SK-N-SH (cell line): ENCODE measurements at regions not wholly inside any gene's neighbourhood (a gene's known extent, or its start where the extent isn't known, plus 50 kb on each side); places are given as distances from the start of the nearest gene placed in this dataset.
"Not testable (repeated sequence)": the region's sequence is repeated elsewhere in the genome, so short reads cannot be mapped to it uniquely, and the experiment has no call there.

Experiments
- CTCF ChIA-PET: fragments of 300-600, 350-600 bp; formaldehyde crosslinking; extraction: SDS; loops from one replicate; lab custom pipeline; 2021; lab: Yijun Ruan, JAX
- POLR2A ChIA-PET: fragments of 350-600 bp; sonication (Branson Sonifier 250); formaldehyde crosslinking; extraction: SDS; loops from one replicate; lab custom pipeline; 2020; ENCODE audit warnings: antibody characterized with exemption, inconsistent platforms; lab: Yijun Ruan, JAX
- DNase-seq: peaks from one replicate; pipeline ENCODE4 v3.0.0; 2012
- H2AFZ ChIP-seq: fragments of 200-600 bp; sonication (generic); 2 replicates; pipeline ENCODE4 v1.8.1; 2016; ENCODE audit warnings: antibody characterized with exemption, mild to moderate bottlenecking, low read depth
- H3F3A ChIP-seq: fragments of 200-600 bp; sonication (generic); replicated peaks from 2 replicates; pipeline ENCODE3; 2016; ENCODE audit warnings: antibody characterized with exemption, mild to moderate bottlenecking; ENCODE audit not compliant: insufficient read depth
- H3K27ac ChIP-seq, 2 experiments: fragments of 200-500 bp in 1 of 2; fragments of 200-600 bp in 1 of 2; sonication (Bioruptor generic) in 1 of 2; sonication (generic), shearing (Covaris generic) in 1 of 2; 2 replicates each; pipeline versions ENCODE4 v1.5.1 to v1.6.1; 2014 to 2016; ENCODE audit warnings: low read depth in 2 of 2, inconsistent platforms in 1 of 2, low read length in 1 of 2, mild to moderate bottlenecking in 1 of 2, mixed read lengths in 1 of 2
- H3K27me3 ChIP-seq: fragments of 200-600 bp; sonication (generic), shearing (Covaris generic); 2 replicates; pipeline ENCODE4 v1.6.1; 2016; ENCODE audit warnings: mixed run types; ENCODE audit not compliant: insufficient read depth
- H3K36me3 ChIP-seq, 2 experiments: fragments of 200-500 bp in 1 of 2; fragments of 200-600 bp in 1 of 2; sonication (Bioruptor generic) in 1 of 2; sonication (generic) in 1 of 2; replicated peaks in 1 of 2; 2 replicates each; pipeline versions ENCODE3 to v1.5.1; 2014 to 2016; ENCODE audit warnings: low read length in 1 of 2, mild to moderate bottlenecking in 1 of 2; ENCODE audit not compliant: insufficient read depth in 2 of 2, control insufficient read depth in 1 of 2
- H3K4me1 ChIP-seq, 2 experiments: fragments of 200-500 bp in 1 of 2; fragments of 200-600 bp in 1 of 2; sonication (Bioruptor generic) in 1 of 2; sonication (generic), shearing (Covaris generic) in 1 of 2; 2 replicates each; pipeline versions ENCODE4 v1.5.1 to v1.6.1; 2014 to 2016; ENCODE audit warnings: low read depth in 1 of 2, low read length in 1 of 2, mixed run types in 1 of 2; ENCODE audit not compliant: insufficient read depth in 2 of 2, control insufficient read depth in 1 of 2
- H3K4me2 ChIP-seq: fragments of 200-600 bp; sonication (generic), shearing (Covaris generic); 2 replicates; pipeline ENCODE4 v1.6.1; 2017; ENCODE audit warnings: mixed run types
- H3K4me3 ChIP-seq, 2 experiments: fragments of 200-500 bp in 1 of 2; fragments of 200-600 bp in 1 of 2; sonication (Bioruptor generic) in 1 of 2; sonication (generic), shearing (Covaris generic) in 1 of 2; 2 replicates each; pipeline versions ENCODE4 v1.5.1 to v1.8.1; 2014 to 2016; ENCODE audit warnings: low read depth in 2 of 2, inconsistent platforms in 1 of 2, low read length in 1 of 2, mild to moderate bottlenecking in 1 of 2, mixed read lengths in 1 of 2, moderate library complexity in 1 of 2
- H3K79me2 ChIP-seq: fragments of 200-600 bp; sonication (generic); 2 replicates; pipeline ENCODE4 v1.8.1; 2017; ENCODE audit warnings: mild to moderate bottlenecking; ENCODE audit not compliant: insufficient read depth
- H3K9ac ChIP-seq: fragments of 200-600 bp; sonication (generic); 2 replicates; pipeline ENCODE4 v1.6.1; 2017; ENCODE audit warnings: mixed run types
- H3K9me2 ChIP-seq: fragments of 200-600 bp; sonication (generic); 2 replicates; pipeline ENCODE4 v1.6.1; 2017; ENCODE audit warnings: mixed run types
- H3K9me3 ChIP-seq: fragments of 200-600 bp; sonication (generic); 2 replicates; pipeline ENCODE4 v1.6.1; 2017; ENCODE audit warnings: mixed run types, mild to moderate bottlenecking, moderate library complexity
- H4K20me1 ChIP-seq: fragments of 200-600 bp; sonication (generic); 2 replicates; pipeline ENCODE4 v1.6.1; 2017; ENCODE audit warnings: mild to moderate bottlenecking, mixed run types; ENCODE audit not compliant: insufficient read depth
- ELF1 ChIP-seq: IDR thresholded peaks from 2 replicates; pipeline ENCODE4 v1.4.0; 2012
- EP300 ChIP-seq, 2 experiments: IDR thresholded peaks; 2 replicates each; pipeline versions ENCODE4 v1.4.0 to v1.6.1; 2012; ENCODE audit warnings: borderline replicate concordance in 1 of 2, low read depth in 1 of 2, low read length in 1 of 2
- GATA2 ChIP-seq: sonication (generic); formaldehyde crosslinking; IDR thresholded peaks from 2 replicates; pipeline ENCODE4 v1.5.0; 2020; ENCODE audit warnings: mild to moderate bottlenecking, missing genetic modification reagents
- NRF1 ChIP-seq: IDR thresholded peaks from 2 replicates; pipeline ENCODE4 v1.6.1; 2012; ENCODE audit warnings: low read depth, mild to moderate bottlenecking, low read length
- RCOR1 ChIP-seq: fragments of 150-350 bp; IDR thresholded peaks from 2 replicates; pipeline ENCODE4 v1.6.1; 2017; ENCODE audit warnings: antibody characterized with exemption, low read length
- RXRA ChIP-seq: IDR thresholded peaks from 2 replicates; pipeline ENCODE4 v1.4.0; 2012; ENCODE audit warnings: low read depth, mild to moderate bottlenecking, borderline replicate concordance
- SMC3 ChIP-seq: IDR thresholded peaks from 2 replicates; pipeline ENCODE4 v1.6.1; 2012; ENCODE audit warnings: low read depth, low read length, improper control_type of control experiment
- USF2 ChIP-seq: fragments of 150-350 bp; IDR thresholded peaks from 2 replicates; pipeline ENCODE4 v1.6.1; 2017; ENCODE audit warnings: antibody characterized with exemption, low read length, low read depth, borderline replicate concordance
- ZBTB33 ChIP-seq: IDR thresholded peaks from 2 replicates; pipeline ENCODE4 v1.4.0; 2012; ENCODE audit warnings: low read depth, borderline replicate concordance
- WGBS: methylation state at CpG from one replicate; pipeline ENCODE4 v1.1.6; 2017; ENCODE audit warnings: low lambda C conversion rate; 5-methylcytosine and 5-hydroxymethylcytosine counted together
- TF ChIP-seq, protein P1 (sequence below): fragments of 150-350 bp; IDR thresholded peaks from 2 replicates; pipeline ENCODE4 v1.6.1; 2016; ENCODE audit warnings: mild to moderate bottlenecking, low read depth, low read length
- TF ChIP-seq, protein P2 (sequence below): IDR thresholded peaks from 2 replicates; pipeline ENCODE4 v1.4.0; 2012; ENCODE audit warnings: low read depth, borderline replicate concordance

DNA sequence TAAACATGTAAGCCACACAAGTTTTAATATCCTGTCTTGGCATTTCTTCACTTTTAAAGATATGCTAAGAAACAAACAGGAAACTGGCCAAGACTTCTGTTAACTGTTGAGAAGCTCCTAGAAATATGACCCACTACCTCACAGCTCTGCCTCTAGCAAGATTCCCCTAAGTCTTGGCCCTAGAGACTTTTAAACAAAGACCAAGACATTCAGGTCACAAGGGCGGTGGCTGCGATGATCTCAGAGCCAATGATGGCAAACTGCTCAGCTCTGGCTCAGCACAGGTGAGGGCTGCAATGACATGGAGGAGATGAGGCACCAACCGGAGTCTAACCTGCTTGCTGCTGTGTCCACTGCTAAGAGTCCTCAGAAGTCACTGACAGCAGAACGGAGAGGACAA is 114.8 kb downstream of the SUCLA2 start:
- TF ChIP-seq GATA2, result no peak
- TF ChIP-seq, protein P1, sequence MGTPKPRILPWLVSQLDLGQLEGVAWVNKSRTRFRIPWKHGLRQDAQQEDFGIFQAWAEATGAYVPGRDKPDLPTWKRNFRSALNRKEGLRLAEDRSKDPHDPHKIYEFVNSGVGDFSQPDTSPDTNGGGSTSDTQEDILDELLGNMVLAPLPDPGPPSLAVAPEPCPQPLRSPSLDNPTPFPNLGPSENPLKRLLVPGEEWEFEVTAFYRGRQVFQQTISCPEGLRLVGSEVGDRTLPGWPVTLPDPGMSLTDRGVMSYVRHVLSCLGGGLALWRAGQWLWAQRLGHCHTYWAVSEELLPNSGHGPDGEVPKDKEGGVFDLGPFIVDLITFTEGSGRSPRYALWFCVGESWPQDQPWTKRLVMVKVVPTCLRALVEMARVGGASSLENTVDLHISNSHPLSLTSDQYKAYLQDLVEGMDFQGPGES, result no peak
- no peak for TF ChIP-seq RXRA
- no peak for TF ChIP-seq RCOR1
- TF ChIP-seq, protein P2, sequence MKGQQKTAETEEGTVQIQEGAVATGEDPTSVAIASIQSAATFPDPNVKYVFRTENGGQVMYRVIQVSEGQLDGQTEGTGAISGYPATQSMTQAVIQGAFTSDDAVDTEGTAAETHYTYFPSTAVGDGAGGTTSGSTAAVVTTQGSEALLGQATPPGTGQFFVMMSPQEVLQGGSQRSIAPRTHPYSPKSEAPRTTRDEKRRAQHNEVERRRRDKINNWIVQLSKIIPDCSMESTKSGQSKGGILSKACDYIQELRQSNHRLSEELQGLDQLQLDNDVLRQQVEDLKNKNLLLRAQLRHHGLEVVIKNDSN, result no peak
- no peak for TF ChIP-seq ZBTB33
- no peak for TF ChIP-seq SMC3
- TF ChIP-seq, all 33 proteins: peak for 0
- H3K9me3 ChIP-seq, result no peaks in the 10 kb centered on the region

GRCh38 chr13:47875201-47875600 is 125.9 kb downstream of the SUCLA2 start:
- ChIA-PET POLR2A (no interaction called here), CTCF (no interaction called here)
- TF ChIP-seq NRF1 (no peak), ELF1 (no peak), USF2 (no peak), EP300 (IDR thresholded peaks at IDR 0.05; ENCODE audit: borderline replicate concordance in 1 of 2, low read depth in 1 of 2, low read length in 1 of 2) (no peak)

More for the DNA sequence above, 114.8 kb downstream of the SUCLA2 start:
- Histone ChIP-seq H3F3A (no peaks in the 10 kb centered on the region), H3K9me2 (no peaks in the 10 kb centered on the region), H3K4me1 (no peaks in the 10 kb centered on the region), H3K27ac (no peak overlapping the region), H3K79me2 (no peaks in the 10 kb centered on the region), H2AFZ (no peak overlapping the region), H3K9ac (no peak overlapping the region), H3K27me3 (no peaks in the 10 kb centered on the region), H3K36me3 (no peaks in the 10 kb centered on the region), H3K4me3 (no peak overlapping the region), H4K20me1 (no peaks in the 10 kb centered on the region), H3K4me2 (no peak overlapping the region)
- 61% methylated on average over 4 of the region's 4 CpGs for WGBS
- ChIA-PET CTCF (no interaction called here), POLR2A (no interaction called here)
- no peak for DNase-seq

DNA sequence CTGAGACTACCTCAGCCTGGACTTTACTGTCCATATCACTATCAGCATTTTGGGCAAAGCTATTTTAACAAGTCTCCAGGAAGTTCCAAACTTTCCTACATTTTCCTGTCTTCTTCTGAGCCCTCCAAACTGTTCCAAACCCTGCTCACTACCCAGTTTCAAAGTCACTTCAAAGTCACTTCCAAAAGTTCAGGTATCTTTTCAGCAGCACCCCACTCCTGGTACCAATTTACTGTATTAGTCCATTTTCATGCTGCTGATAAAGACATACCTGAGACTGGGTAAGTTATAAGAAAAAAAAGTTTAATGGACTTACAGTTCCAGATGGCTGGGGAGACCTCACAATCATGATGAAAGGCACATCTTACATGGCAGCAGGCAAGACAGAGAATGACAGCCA is 127.1 kb downstream of the SUCLA2 start:
- H3K4me1 ChIP-seq, CTCF ChIA-PET, H3K27me3 ChIP-seq, H3K36me3 ChIP-seq, H2AFZ ChIP-seq, DNase-seq, H3K4me3 ChIP-seq, H3K4me2 ChIP-seq, H3K9me3 ChIP-seq, H3K9me2 ChIP-seq, H3F3A ChIP-seq, H4K20me1 ChIP-seq, H3K27ac ChIP-seq, H3K9ac ChIP-seq, H3K79me2 ChIP-seq, POLR2A ChIA-PET: not testable (repeated sequence)

More at GRCh38 chr13:47875201-47875600, 125.9 kb downstream of the SUCLA2 start:
- Histone ChIP-seq H3K9me3 (0 out of 2 replicates have a peak, but pooled peaks cover 7% of the 10 kb centered on the region), H3K4me1 (no peaks in the 10 kb centered on the region), H3K27ac (no peak overlapping the region), H3K9ac (no peak overlapping the region), H3K27me3 (no peaks in the 10 kb centered on the region), H3K4me2 (no peak overlapping the region), H3K36me3 (no peaks in the 10 kb centered on the region), H3K4me3 (no peak overlapping the region), H2AFZ (no peak overlapping the region), H4K20me1 (no peaks in the 10 kb centered on the region), H3K9me2 (no peaks in the 10 kb centered on the region), H3K79me2 (no peaks in the 10 kb centered on the region), H3F3A (no peaks in the 10 kb centered on the region)
- 50% methylated on average over 1 of the region's 1 CpG for WGBS
- DNase-seq, result no peak

- H3K9me2 ChIP-seq, H3K9me3 ChIP-seq, H4K20me1 ChIP-seq, H3F3A ChIP-seq, POLR2A ChIA-PET, H3K9ac ChIP-seq, DNase-seq, H3K4me2 ChIP-seq, H3K27ac ChIP-seq, H3K4me3 ChIP-seq, H3K36me3 ChIP-seq, H3K4me1 ChIP-seq, H3K27me3 ChIP-seq, H2AFZ ChIP-seq, H3K79me2 ChIP-seq: not testable (repeated sequence)
- WGBS, result 15% methylated on average over 1 of the region's 1 CpG
- CTCF ChIA-PET, result interaction anchor here (0.6 kb wide), 1 partner anchor 98 kb away, joined by 3 read pairs; no protein-coding TSS in a partner anchor
Observed at GRCh38 chr13:47873319-47873718, 127.8 kb downstream of the SUCLA2 start.
